ENCODE measurements at regions not wholly inside any gene's neighbourhood (a gene's known extent, or its start where the extent isn't known, plus 50 kb on each side); places are given as distances from the start of the nearest gene placed in this dataset.

DNA sequence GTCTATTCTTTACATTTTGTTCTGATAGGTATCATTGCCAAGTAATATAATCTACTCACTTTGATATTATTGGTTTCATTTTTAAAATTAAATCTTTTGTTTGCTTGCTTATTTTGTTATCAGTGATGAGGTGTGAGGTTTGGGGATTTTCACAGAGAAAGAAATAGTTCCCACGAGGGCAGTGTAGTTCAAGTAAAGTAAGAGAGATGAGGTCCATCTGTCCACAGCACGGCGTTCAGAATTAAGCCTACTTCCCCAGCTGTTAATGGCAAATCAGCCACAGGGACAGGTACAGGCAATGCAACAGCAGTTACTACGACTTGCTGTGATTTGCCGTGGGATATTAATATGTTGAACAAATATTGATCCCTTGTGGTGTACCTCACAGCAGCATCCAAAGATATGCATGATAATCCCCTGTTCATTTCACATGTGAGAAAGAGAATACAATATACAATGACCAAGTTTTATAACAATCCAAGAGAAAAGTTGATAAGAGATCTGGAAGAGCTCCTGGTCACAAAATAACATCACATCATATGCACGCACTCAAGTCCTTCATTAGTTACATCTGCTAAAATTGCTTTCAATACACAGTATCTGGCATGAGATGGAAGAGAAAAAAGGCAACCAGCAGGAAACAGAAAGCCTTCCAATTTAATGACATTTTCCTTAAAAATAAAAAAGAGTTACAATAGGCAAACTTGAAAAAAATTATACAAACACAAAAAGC lies 131.6 kb downstream of the TUSC7 start:
- Histone ChIP-seq H3K9me3 (ENCODE audit: control insufficient read depth in 2 of 2, insufficient read depth in 1 of 2, low read length in 1 of 2) (no peaks in the 10 kb centered on the region), H3K4me3 (ENCODE audit: low read length in 2 of 2) (no peak overlapping the region), H3K4me1 (ENCODE audit: control insufficient read depth in 2 of 2, insufficient read depth in 2 of 2, low read length in 2 of 2) (no peaks in the 10 kb centered on the region), H3K27ac (ENCODE audit: low read depth in 1 of 2, low read length in 1 of 2) (no peak overlapping the region), H3K27me3 (ENCODE audit: control insufficient read depth in 2 of 2, insufficient read depth in 1 of 2, low read length in 1 of 2) (no peaks in the 10 kb centered on the region), H3K36me3 (ENCODE audit: control insufficient read depth in 2 of 2, insufficient read depth in 2 of 2, low read length in 1 of 2) (no peaks in the 10 kb centered on the region)
- DNase-seq (ENCODE audit: low read depth in 6 of 9, low spot score in 9 of 9) = no peak
- WGBS = 90% methylated on average over 6 of the region's 6 CpGs

- Histone ChIP-seq H3K27me3 (ENCODE audit: control insufficient read depth in 2 of 2, insufficient read depth in 1 of 2, low read length in 1 of 2) (no peaks in the 10 kb centered on the region), H3K27ac (ENCODE audit: low read depth in 1 of 2, low read length in 1 of 2) (no peak overlapping the region), H3K4me3 (ENCODE audit: low read length in 2 of 2) (no peak overlapping the region), H3K4me1 (ENCODE audit: control insufficient read depth in 2 of 2, insufficient read depth in 2 of 2, low read length in 2 of 2) (no peaks in the 10 kb centered on the region), H3K36me3 (ENCODE audit: control insufficient read depth in 2 of 2, insufficient read depth in 2 of 2, low read length in 1 of 2) (no peaks in the 10 kb centered on the region), H3K9me3 (ENCODE audit: control insufficient read depth in 2 of 2, insufficient read depth in 1 of 2, low read length in 1 of 2) (no peaks in the 10 kb centered on the region)
- 46% methylated on average over 2 of the region's 2 CpGs for WGBS
- DNase-seq (ENCODE audit: low read depth in 6 of 9, low spot score in 9 of 9) = no peak
Measured at GRCh38 chr3:116842254-116842957, 132.8 kb downstream of the TUSC7 start.

DNA sequence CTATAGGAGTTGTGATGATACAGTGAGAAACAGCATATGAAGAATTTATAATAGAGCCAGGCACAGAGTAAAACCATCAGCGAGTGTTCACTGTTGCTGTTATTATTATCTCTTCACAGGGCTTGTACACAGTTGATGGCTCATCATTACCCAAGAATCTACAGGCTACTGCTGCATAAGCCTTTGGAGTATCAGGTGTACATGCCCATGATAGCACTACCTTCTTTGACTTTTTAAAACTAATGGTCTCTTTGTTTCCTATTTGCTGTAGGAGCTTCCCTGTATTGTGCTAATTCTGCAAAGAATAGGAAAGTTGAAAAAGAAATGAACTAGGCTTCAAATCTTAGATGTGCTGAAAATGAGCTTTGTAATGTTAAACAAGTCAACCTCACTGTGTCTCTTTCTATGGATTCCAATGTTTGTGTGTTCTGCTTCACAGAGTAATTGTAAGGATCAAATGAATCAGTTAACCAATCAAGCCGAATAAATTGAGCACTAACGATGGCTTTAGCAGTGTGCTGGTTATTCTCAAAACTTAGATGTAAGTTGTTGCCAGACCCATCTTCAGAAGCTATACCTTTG lies 138.8 kb downstream of the TUSC7 start:
- Histone ChIP-seq H3K4me1 (ENCODE audit: control insufficient read depth in 2 of 2, insufficient read depth in 2 of 2, low read length in 2 of 2) (no peaks in the 10 kb centered on the region), H3K27me3 (ENCODE audit: control insufficient read depth in 2 of 2, insufficient read depth in 1 of 2, low read length in 1 of 2) (no peaks in the 10 kb centered on the region), H3K4me3 (ENCODE audit: low read length in 2 of 2) (no peak overlapping the region), H3K27ac (ENCODE audit: low read depth in 1 of 2, low read length in 1 of 2) (no peak overlapping the region), H3K9me3 (ENCODE audit: control insufficient read depth in 2 of 2, insufficient read depth in 1 of 2, low read length in 1 of 2) (no peaks in the 10 kb centered on the region), H3K36me3 (ENCODE audit: control insufficient read depth in 2 of 2, insufficient read depth in 2 of 2, low read length in 1 of 2) (no peaks in the 10 kb centered on the region)
- WGBS = 77% methylated on average over 3 of the region's 3 CpGs
- DNase-seq (ENCODE audit: low read depth in 6 of 9, low spot score in 9 of 9) = no peak

- DNase-seq (ENCODE audit: low read depth in 6 of 9, low spot score in 9 of 9) = no peak
- no peaks in the 10 kb centered on the region for H3K9me3 ChIP-seq (ENCODE audit: control insufficient read depth in 2 of 2, insufficient read depth in 1 of 2, low read length in 1 of 2)
- H3K36me3 ChIP-seq (ENCODE audit: control insufficient read depth in 2 of 2, insufficient read depth in 2 of 2, low read length in 1 of 2) = no peaks in the 10 kb centered on the region
- no peak overlapping the region for H3K27ac ChIP-seq (ENCODE audit: low read depth in 1 of 2, low read length in 1 of 2)
- no peaks in the 10 kb centered on the region for H3K4me1 ChIP-seq (ENCODE audit: control insufficient read depth in 2 of 2, insufficient read depth in 2 of 2, low read length in 2 of 2)
- no peak overlapping the region for H3K4me3 ChIP-seq (ENCODE audit: low read length in 2 of 2)
- 73% methylated on average over 3 of the region's 3 CpGs for WGBS
- no peaks in the 10 kb centered on the region for H3K27me3 ChIP-seq (ENCODE audit: control insufficient read depth in 2 of 2, insufficient read depth in 1 of 2, low read length in 1 of 2)
Measured at GRCh38 chr3:116849261-116849688, 139.7 kb downstream of the TUSC7 start.

GRCh38 chr3:116852803-116853202 lies 143.2 kb downstream of the TUSC7 start:
- no peaks in the 10 kb centered on the region for H3K4me1 ChIP-seq (ENCODE audit: control insufficient read depth in 2 of 2, insufficient read depth in 2 of 2, low read length in 2 of 2)
- H3K36me3 ChIP-seq (ENCODE audit: control insufficient read depth in 2 of 2, insufficient read depth in 2 of 2, low read length in 1 of 2) = no peaks in the 10 kb centered on the region
- no peak overlapping the region for H3K27ac ChIP-seq (ENCODE audit: low read depth in 1 of 2, low read length in 1 of 2)
- no peak for DNase-seq (ENCODE audit: low read depth in 6 of 9, low spot score in 9 of 9)
- WGBS = 90% methylated on average over 5 of the region's 5 CpGs
- no peaks in the 10 kb centered on the region for H3K27me3 ChIP-seq (ENCODE audit: control insufficient read depth in 2 of 2, insufficient read depth in 1 of 2, low read length in 1 of 2)
- no peaks in the 10 kb centered on the region for H3K9me3 ChIP-seq (ENCODE audit: control insufficient read depth in 2 of 2, insufficient read depth in 1 of 2, low read length in 1 of 2)
- H3K4me3 ChIP-seq (ENCODE audit: low read length in 2 of 2) = no peak overlapping the region

DNA sequence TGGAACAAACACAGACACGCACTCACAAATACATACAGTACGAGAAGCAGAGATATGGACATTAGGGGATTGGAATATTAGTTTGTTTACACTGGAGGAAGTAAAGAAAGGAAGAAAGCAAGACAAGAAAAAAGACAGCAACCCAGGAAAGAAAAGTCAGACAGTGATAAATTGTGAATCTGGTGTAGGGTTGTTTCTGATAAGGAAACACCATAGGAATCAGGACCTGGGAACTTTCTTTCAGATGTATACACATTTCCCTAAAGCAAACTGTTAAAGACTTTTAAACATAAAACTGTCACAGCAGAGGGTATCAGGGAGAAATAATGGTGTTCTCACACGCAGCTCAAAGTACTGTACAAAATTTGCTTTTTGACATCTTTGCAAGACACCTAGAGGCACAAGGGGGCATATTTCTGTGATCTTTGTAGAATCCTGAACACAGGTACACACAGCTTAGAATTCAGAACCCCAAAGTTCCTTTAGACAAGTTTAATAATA lies 153.7 kb downstream of the TUSC7 start:
- Histone ChIP-seq H3K4me3 (ENCODE audit: low read length in 2 of 2) (no peak overlapping the region), H3K27me3 (ENCODE audit: control insufficient read depth in 2 of 2, insufficient read depth in 1 of 2, low read length in 1 of 2) (no peaks in the 10 kb centered on the region), H3K36me3 (ENCODE audit: control insufficient read depth in 2 of 2, insufficient read depth in 2 of 2, low read length in 1 of 2) (no peaks in the 10 kb centered on the region), H3K27ac (ENCODE audit: low read depth in 1 of 2, low read length in 1 of 2) (no peak overlapping the region), H3K4me1 (ENCODE audit: control insufficient read depth in 2 of 2, insufficient read depth in 2 of 2, low read length in 2 of 2) (no peaks in the 10 kb centered on the region), H3K9me3 (ENCODE audit: control insufficient read depth in 2 of 2, insufficient read depth in 1 of 2, low read length in 1 of 2) (no peaks in the 10 kb centered on the region)
- no peak for DNase-seq (ENCODE audit: low read depth in 6 of 9, low spot score in 9 of 9)
- 73% methylated on average over 3 of the region's 3 CpGs for WGBS

- no peaks in the 10 kb centered on the region for H3K4me1 ChIP-seq (ENCODE audit: control insufficient read depth in 2 of 2, insufficient read depth in 2 of 2, low read length in 2 of 2)
- no peaks in the 10 kb centered on the region for H3K9me3 ChIP-seq (ENCODE audit: control insufficient read depth in 2 of 2, insufficient read depth in 1 of 2, low read length in 1 of 2)
- H3K4me3 ChIP-seq (ENCODE audit: low read length in 2 of 2) = no peak overlapping the region
- peak in 1 of 9 donors; percentile 7 for DNase-seq (ENCODE audit: low read depth in 6 of 9, low spot score in 9 of 9)
- no peak overlapping the region for H3K27ac ChIP-seq (ENCODE audit: low read depth in 1 of 2, low read length in 1 of 2)
- 11% methylated on average over 16 of the region's 16 CpGs for WGBS
- no peaks in the 10 kb centered on the region for H3K27me3 ChIP-seq (ENCODE audit: control insufficient read depth in 2 of 2, insufficient read depth in 1 of 2, low read length in 1 of 2)
- H3K36me3 ChIP-seq (ENCODE audit: control insufficient read depth in 2 of 2, insufficient read depth in 2 of 2, low read length in 1 of 2) = no peaks in the 10 kb centered on the region
Measured at GRCh38 chr3:116863822-116864589, 154.4 kb downstream of the TUSC7 start.

DNA sequence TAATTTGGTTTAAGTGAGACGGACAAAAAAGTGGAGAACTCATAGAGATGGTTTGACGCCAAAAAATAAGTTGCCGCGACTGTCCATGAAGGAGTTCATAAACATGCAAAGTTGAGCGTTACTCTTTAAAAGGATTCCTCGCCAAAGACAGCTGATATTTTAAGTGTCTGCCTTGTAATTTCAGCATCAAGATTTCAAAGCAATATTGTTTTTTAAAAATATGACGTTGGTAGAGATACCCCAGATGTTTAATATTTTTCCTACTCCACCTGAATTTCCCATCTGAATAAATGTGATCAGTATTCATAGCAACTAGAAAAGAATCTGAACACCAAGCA lies 155.0 kb downstream of the TUSC7 start:
- Histone ChIP-seq H3K27ac (ENCODE audit: low read depth in 1 of 2, low read length in 1 of 2) (no peak overlapping the region), H3K9me3 (ENCODE audit: control insufficient read depth in 2 of 2, insufficient read depth in 1 of 2, low read length in 1 of 2) (no peaks in the 10 kb centered on the region), H3K36me3 (ENCODE audit: control insufficient read depth in 2 of 2, insufficient read depth in 2 of 2, low read length in 1 of 2) (no peaks in the 10 kb centered on the region), H3K4me1 (ENCODE audit: control insufficient read depth in 2 of 2, insufficient read depth in 2 of 2, low read length in 2 of 2) (no peaks in the 10 kb centered on the region), H3K27me3 (ENCODE audit: control insufficient read depth in 2 of 2, insufficient read depth in 1 of 2, low read length in 1 of 2) (no peaks in the 10 kb centered on the region), H3K4me3 (ENCODE audit: low read length in 2 of 2) (no peak overlapping the region)
- DNase-seq (ENCODE audit: low read depth in 6 of 9, low spot score in 9 of 9) = no peak
- 37% methylated on average over 7 of the region's 7 CpGs for WGBS

DNA sequence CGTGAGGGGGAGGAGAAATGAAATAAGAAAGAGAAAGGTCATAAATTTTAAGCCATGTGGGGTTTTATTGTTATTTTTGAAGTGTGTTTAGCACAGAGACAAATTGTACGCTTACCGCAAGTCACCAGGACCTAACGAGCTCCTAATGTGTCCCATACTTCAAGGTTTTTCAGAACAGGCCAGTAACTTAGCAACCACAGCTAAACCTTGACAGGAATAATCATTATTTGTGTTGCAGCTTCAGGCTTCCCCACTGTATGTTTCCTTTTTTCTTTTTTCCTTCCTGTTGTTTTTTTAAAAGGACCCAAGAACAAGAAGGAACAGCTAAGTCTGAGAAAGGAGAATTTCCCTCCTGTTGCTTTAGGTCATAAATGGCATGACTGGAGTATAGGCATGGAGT lies 160.8 kb downstream of the TUSC7 start:
- Histone ChIP-seq H3K9me3 (ENCODE audit: control insufficient read depth in 2 of 2, insufficient read depth in 1 of 2, low read length in 1 of 2) (no peaks in the 10 kb centered on the region), H3K27ac (ENCODE audit: low read depth in 1 of 2, low read length in 1 of 2) (no peak overlapping the region), H3K36me3 (ENCODE audit: control insufficient read depth in 2 of 2, insufficient read depth in 2 of 2, low read length in 1 of 2) (no peaks in the 10 kb centered on the region), H3K4me3 (ENCODE audit: low read length in 2 of 2) (no peak overlapping the region), H3K27me3 (ENCODE audit: control insufficient read depth in 2 of 2, insufficient read depth in 1 of 2, low read length in 1 of 2) (no peaks in the 10 kb centered on the region), H3K4me1 (ENCODE audit: control insufficient read depth in 2 of 2, insufficient read depth in 2 of 2, low read length in 2 of 2) (no peaks in the 10 kb centered on the region)
- WGBS = 66% methylated on average over 4 of the region's 4 CpGs
- DNase-seq (ENCODE audit: low read depth in 6 of 9, low spot score in 9 of 9) = no peak
